ENCODE measurements at regions not wholly inside any gene's neighbourhood (a gene's known extent, or its start where the extent isn't known, plus 50 kb on each side); places are given as distances from the start of the nearest gene placed in this dataset.

DNA sequence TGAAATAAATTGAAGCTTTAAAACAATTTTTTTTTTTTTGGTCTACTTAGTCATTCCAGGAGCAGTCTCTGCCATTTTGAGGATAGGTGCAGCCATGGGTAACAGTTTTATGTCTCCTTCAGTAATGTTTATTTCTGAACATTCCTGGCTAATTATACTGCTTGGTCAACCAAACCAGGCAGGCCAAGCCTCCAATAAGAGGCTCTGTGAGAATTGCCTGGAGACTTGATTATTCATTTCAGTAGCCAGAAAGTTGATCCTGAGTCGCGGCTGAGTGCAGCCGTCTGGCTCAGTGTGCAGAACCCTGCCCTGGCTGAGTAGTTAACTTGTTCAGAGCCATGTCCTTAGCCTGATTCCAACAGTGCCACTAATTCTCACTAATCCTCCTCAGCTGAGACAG, 364.0 kb upstream of the FAT3 start:
- no peak overlapping the region for H3K18ac ChIP-seq (ENCODE audit: low read length)
- H3K56ac ChIP-seq (ENCODE audit: low read length), result no peak overlapping the region
- H3K27ac ChIP-seq (ENCODE audit: low read depth, low read length), result no peak overlapping the region
- WGBS (ENCODE audit: extremely low coverage, insufficient coverage, low lambda C conversion rate), result no CpG with 5 or more reads among the region's 3 CpGs
- no peaks in the 10 kb centered on the region for H3K27me3 ChIP-seq (ENCODE audit: insufficient read depth, low read length, poor library complexity)
- no peak overlapping the region for H4K5ac ChIP-seq (ENCODE audit: low read length)
- no peak for DNase-seq
- H3K36me3 ChIP-seq (ENCODE audit: control insufficient read depth, insufficient read depth, low read length), result no peaks in the 10 kb centered on the region
- H3K4ac ChIP-seq (ENCODE audit: low read depth, low read length), result no peak overlapping the region
- H3K4me2 ChIP-seq (ENCODE audit: low read length), result no peak overlapping the region
- no peaks in the 10 kb centered on the region for H3K79me2 ChIP-seq (ENCODE audit: control insufficient read depth, insufficient read depth, low read length)
- no peak overlapping the region for H2BK15ac ChIP-seq (replicated peaks; ENCODE audit: low read depth)
- H2BK120ac ChIP-seq (ENCODE audit: low read depth, low read length), result no peak overlapping the region
- no peaks in the 10 kb centered on the region for H3K79me1 ChIP-seq (ENCODE audit: low read length)
- no peak overlapping the region for H4K8ac ChIP-seq (ENCODE audit: low read depth, low read length)
- H3K4me3 ChIP-seq (ENCODE audit: low read length), result no peak overlapping the region
- H3K9ac ChIP-seq (ENCODE audit: low read length), result no peak overlapping the region
- no peak overlapping the region for H2AK5ac ChIP-seq (ENCODE audit: low read length)
- H3K23ac ChIP-seq (ENCODE audit: low read length), result no peak overlapping the region
- no peaks in the 10 kb centered on the region for H3K4me1 ChIP-seq (ENCODE audit: control insufficient read depth, low read depth, low read length)
- no peak overlapping the region for H2BK5ac ChIP-seq (ENCODE audit: low read length)

DNA sequence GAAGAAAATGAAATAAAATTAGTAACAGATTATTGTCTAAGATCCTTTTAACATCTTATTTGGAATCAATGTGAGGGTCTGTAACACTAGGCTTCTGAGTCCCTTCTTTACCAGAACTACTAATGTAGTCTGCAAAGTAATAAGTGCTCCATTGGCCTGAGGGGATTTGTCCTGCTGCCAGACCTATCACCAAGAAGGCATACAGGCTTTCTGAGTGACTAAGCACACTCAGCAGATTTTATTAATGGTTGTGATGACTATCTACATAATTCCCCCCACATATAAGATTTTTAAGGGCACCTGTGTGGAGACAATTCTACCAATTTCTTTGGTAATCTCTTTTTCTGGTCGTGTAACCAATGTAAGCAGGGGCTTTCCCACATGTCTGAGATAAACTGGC, 365.0 kb upstream of the FAT3 start:
- Histone ChIP-seq H3K36me3 (ENCODE audit: control insufficient read depth, insufficient read depth, low read length) (no peaks in the 10 kb centered on the region), H3K4me1 (ENCODE audit: control insufficient read depth, low read depth, low read length) (no peaks in the 10 kb centered on the region), H3K4me2 (ENCODE audit: low read length) (no peak overlapping the region), H3K79me2 (ENCODE audit: control insufficient read depth, insufficient read depth, low read length) (no peaks in the 10 kb centered on the region), H4K8ac (ENCODE audit: low read depth, low read length) (no peak overlapping the region), H3K79me1 (ENCODE audit: low read length) (no peaks in the 10 kb centered on the region), H3K4ac (ENCODE audit: low read depth, low read length) (no peak overlapping the region), H2AK5ac (ENCODE audit: low read length) (no peak overlapping the region), H3K23ac (ENCODE audit: low read length) (no peak overlapping the region), H3K56ac (ENCODE audit: low read length) (no peak overlapping the region), H3K27ac (ENCODE audit: low read depth, low read length) (no peak overlapping the region), H3K4me3 (ENCODE audit: low read length) (no peak overlapping the region), H4K5ac (ENCODE audit: low read length) (no peak overlapping the region), H3K9ac (ENCODE audit: low read length) (no peak overlapping the region), H3K27me3 (ENCODE audit: insufficient read depth, low read length, poor library complexity) (no peaks in the 10 kb centered on the region), H2BK120ac (ENCODE audit: low read depth, low read length) (no peak overlapping the region), H3K18ac (ENCODE audit: low read length) (no peak overlapping the region), H2BK15ac (replicated peaks; ENCODE audit: low read depth) (no peak overlapping the region), H2BK5ac (ENCODE audit: low read length) (no peak overlapping the region)
- no peak for DNase-seq
- no CpG with 5 or more reads among the region's 1 CpG for WGBS (ENCODE audit: extremely low coverage, insufficient coverage, low lambda C conversion rate)

DNA sequence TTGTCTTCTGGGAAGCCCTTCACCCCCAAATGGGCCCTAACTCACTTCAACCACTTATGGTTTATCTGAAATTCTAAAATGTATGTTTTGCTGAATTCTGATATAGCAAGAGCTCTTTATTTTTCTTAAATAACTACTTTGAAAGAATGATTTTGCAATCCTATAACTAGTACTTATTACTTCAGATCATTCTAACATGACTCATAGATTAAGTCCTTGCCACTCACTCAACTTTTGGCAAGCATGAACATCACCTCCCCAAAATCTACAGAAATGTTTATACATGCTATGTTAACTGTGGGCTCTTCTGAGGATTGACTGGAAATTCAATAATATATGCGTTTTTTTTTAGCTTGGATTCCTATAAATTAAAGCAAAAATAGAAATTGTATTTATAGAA, 367.4 kb upstream of the FAT3 start:
- H3K9ac ChIP-seq (ENCODE audit: low read length), result no peak overlapping the region
- H2BK5ac ChIP-seq (ENCODE audit: low read length), result no peak overlapping the region
- H3K56ac ChIP-seq (ENCODE audit: low read length), result no peak overlapping the region
- no peaks in the 10 kb centered on the region for H3K27me3 ChIP-seq (ENCODE audit: insufficient read depth, low read length, poor library complexity)
- H3K18ac ChIP-seq (ENCODE audit: low read length), result no peak overlapping the region
- no peak overlapping the region for H4K8ac ChIP-seq (ENCODE audit: low read depth, low read length)
- no peak overlapping the region for H4K5ac ChIP-seq (ENCODE audit: low read length)
- H3K23ac ChIP-seq (ENCODE audit: low read length), result no peak overlapping the region
- H2BK120ac ChIP-seq (ENCODE audit: low read depth, low read length), result no peak overlapping the region
- no peak overlapping the region for H3K4me3 ChIP-seq (ENCODE audit: low read length)
- no peak overlapping the region for H3K4me2 ChIP-seq (ENCODE audit: low read length)
- no peak overlapping the region for H3K4ac ChIP-seq (ENCODE audit: low read depth, low read length)
- WGBS (ENCODE audit: extremely low coverage, insufficient coverage, low lambda C conversion rate), result 100% methylated on average over 1 of the region's 1 CpG
- H3K79me2 ChIP-seq (ENCODE audit: control insufficient read depth, insufficient read depth, low read length), result no peaks in the 10 kb centered on the region
- H3K27ac ChIP-seq (ENCODE audit: low read depth, low read length), result no peak overlapping the region
- no peaks in the 10 kb centered on the region for H3K4me1 ChIP-seq (ENCODE audit: control insufficient read depth, low read depth, low read length)
- DNase-seq, result no peak
- H2BK15ac ChIP-seq (replicated peaks; ENCODE audit: low read depth), result no peak overlapping the region
- no peaks in the 10 kb centered on the region for H3K79me1 ChIP-seq (ENCODE audit: low read length)
- no peak overlapping the region for H2AK5ac ChIP-seq (ENCODE audit: low read length)
- H3K36me3 ChIP-seq (ENCODE audit: control insufficient read depth, insufficient read depth, low read length), result no peaks in the 10 kb centered on the region

DNA sequence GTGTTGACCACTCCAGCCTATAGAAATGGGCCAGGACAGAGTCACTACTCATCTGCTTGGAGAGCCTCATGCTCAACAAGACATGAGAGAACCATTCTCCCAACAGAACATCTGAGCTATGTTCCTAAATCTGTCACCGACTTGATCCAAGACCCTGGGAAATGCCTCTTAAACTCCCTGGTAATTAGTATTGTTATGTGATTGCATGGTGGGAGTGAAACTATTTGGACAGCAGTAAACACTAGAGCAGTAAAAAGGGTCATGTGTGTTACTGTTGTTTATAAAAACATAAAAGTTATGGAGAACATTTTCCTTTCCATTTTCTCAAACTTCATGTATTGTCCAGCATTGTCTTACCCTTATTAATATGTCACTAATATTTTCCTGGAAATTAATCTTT, 369.8 kb upstream of the FAT3 start:
- Histone ChIP-seq H4K5ac (ENCODE audit: low read length) (no peak overlapping the region), H3K4ac (ENCODE audit: low read depth, low read length) (no peak overlapping the region), H3K9ac (ENCODE audit: low read length) (no peak overlapping the region), H2AK5ac (ENCODE audit: low read length) (no peak overlapping the region), H3K23ac (ENCODE audit: low read length) (no peak overlapping the region), H2BK120ac (ENCODE audit: low read depth, low read length) (no peak overlapping the region), H4K8ac (ENCODE audit: low read depth, low read length) (no peak overlapping the region), H3K56ac (ENCODE audit: low read length) (no peak overlapping the region), H3K79me2 (ENCODE audit: control insufficient read depth, insufficient read depth, low read length) (no peaks in the 10 kb centered on the region), H3K79me1 (ENCODE audit: low read length) (no peaks in the 10 kb centered on the region), H3K18ac (ENCODE audit: low read length) (no peak overlapping the region), H2BK5ac (ENCODE audit: low read length) (no peak overlapping the region), H3K4me1 (ENCODE audit: control insufficient read depth, low read depth, low read length) (no peaks in the 10 kb centered on the region), H3K4me2 (ENCODE audit: low read length) (no peak overlapping the region), H2BK15ac (replicated peaks; ENCODE audit: low read depth) (no peak overlapping the region), H3K36me3 (ENCODE audit: control insufficient read depth, insufficient read depth, low read length) (no peaks in the 10 kb centered on the region), H3K4me3 (ENCODE audit: low read length) (no peak overlapping the region), H3K27me3 (ENCODE audit: insufficient read depth, low read length, poor library complexity) (no peaks in the 10 kb centered on the region), H3K27ac (ENCODE audit: low read depth, low read length) (no peak overlapping the region)
- WGBS (ENCODE audit: extremely low coverage, insufficient coverage, low lambda C conversion rate), result no CpG with 5 or more reads among the region's 1 CpG
- DNase-seq, result no peak

DNA sequence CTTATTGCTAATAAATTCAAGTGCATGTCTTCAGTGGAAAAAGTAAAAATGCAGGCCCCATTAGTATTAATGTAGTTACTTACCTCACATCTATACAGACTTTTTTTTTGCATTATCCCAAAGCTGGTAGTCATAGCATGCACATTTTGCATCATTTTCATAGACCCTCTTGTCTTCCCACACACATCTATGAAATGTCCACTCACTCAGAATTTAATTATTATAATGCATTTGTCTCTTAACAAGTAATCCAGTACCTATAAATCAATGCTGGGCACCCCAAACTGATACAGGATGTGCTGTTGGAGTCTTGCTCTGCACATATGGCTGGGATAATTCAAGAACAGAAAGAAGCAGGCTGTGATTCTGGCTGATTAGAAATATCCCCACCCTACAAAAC, 370.4 kb upstream of the FAT3 start:
- H2BK15ac ChIP-seq (replicated peaks; ENCODE audit: low read depth), result no peak overlapping the region
- H3K36me3 ChIP-seq (ENCODE audit: control insufficient read depth, insufficient read depth, low read length), result no peaks in the 10 kb centered on the region
- no peak overlapping the region for H4K8ac ChIP-seq (ENCODE audit: low read depth, low read length)
- no peak overlapping the region for H2AK5ac ChIP-seq (ENCODE audit: low read length)
- H2BK5ac ChIP-seq (ENCODE audit: low read length), result no peak overlapping the region
- no peak overlapping the region for H3K18ac ChIP-seq (ENCODE audit: low read length)
- no peak overlapping the region for H3K4me3 ChIP-seq (ENCODE audit: low read length)
- no peak overlapping the region for H3K27ac ChIP-seq (ENCODE audit: low read depth, low read length)
- no peak overlapping the region for H4K5ac ChIP-seq (ENCODE audit: low read length)
- H3K56ac ChIP-seq (ENCODE audit: low read length), result no peak overlapping the region
- no peaks in the 10 kb centered on the region for H3K4me1 ChIP-seq (ENCODE audit: control insufficient read depth, low read depth, low read length)
- H3K27me3 ChIP-seq (ENCODE audit: insufficient read depth, low read length, poor library complexity), result no peaks in the 10 kb centered on the region
- H3K23ac ChIP-seq (ENCODE audit: low read length), result no peak overlapping the region
- H3K4ac ChIP-seq (ENCODE audit: low read depth, low read length), result no peak overlapping the region
- no peak overlapping the region for H2BK120ac ChIP-seq (ENCODE audit: low read depth, low read length)
- DNase-seq, result no peak
- no peak overlapping the region for H3K9ac ChIP-seq (ENCODE audit: low read length)
- H3K79me1 ChIP-seq (ENCODE audit: low read length), result no peaks in the 10 kb centered on the region
- H3K79me2 ChIP-seq (ENCODE audit: control insufficient read depth, insufficient read depth, low read length), result no peaks in the 10 kb centered on the region
- H3K4me2 ChIP-seq (ENCODE audit: low read length), result no peak overlapping the region

DNA sequence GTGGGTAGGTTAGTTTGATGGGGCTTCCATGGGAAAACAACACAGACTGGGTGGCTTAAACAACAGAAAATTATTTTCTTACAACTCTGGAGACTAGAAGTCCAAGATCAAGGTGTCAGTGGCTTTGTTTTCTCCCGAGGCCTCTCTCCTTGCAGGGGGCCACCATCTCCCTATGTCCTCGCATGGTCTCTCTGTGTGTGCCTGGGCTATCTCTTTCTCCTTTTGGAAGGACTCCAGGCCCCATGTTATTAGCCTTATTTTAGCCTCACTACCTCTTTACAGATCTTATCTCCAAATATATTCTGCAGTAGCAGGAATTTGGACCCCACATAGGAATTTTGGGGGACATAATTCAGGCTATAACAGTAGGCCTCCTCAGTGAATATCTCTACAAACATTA, 372.7 kb upstream of the FAT3 start:
- Histone ChIP-seq H2BK5ac (ENCODE audit: low read length) (no peak overlapping the region), H3K18ac (ENCODE audit: low read length) (no peak overlapping the region), H3K4me2 (ENCODE audit: low read length) (no peak overlapping the region), H3K27ac (ENCODE audit: low read depth, low read length) (no peak overlapping the region), H3K79me1 (ENCODE audit: low read length) (no peaks in the 10 kb centered on the region), H2BK120ac (ENCODE audit: low read depth, low read length) (no peak overlapping the region), H3K4me1 (ENCODE audit: control insufficient read depth, low read depth, low read length) (no peaks in the 10 kb centered on the region), H2AK5ac (ENCODE audit: low read length) (no peak overlapping the region), H4K5ac (ENCODE audit: low read length) (no peak overlapping the region), H2BK15ac (replicated peaks; ENCODE audit: low read depth) (no peak overlapping the region), H3K27me3 (ENCODE audit: insufficient read depth, low read length, poor library complexity) (no peaks in the 10 kb centered on the region), H3K36me3 (ENCODE audit: control insufficient read depth, insufficient read depth, low read length) (no peaks in the 10 kb centered on the region), H3K56ac (ENCODE audit: low read length) (no peak overlapping the region), H4K8ac (ENCODE audit: low read depth, low read length) (no peak overlapping the region), H3K4ac (ENCODE audit: low read depth, low read length) (no peak overlapping the region), H3K4me3 (ENCODE audit: low read length) (no peak overlapping the region), H3K9ac (ENCODE audit: low read length) (no peak overlapping the region), H3K23ac (ENCODE audit: low read length) (no peak overlapping the region), H3K79me2 (ENCODE audit: control insufficient read depth, insufficient read depth, low read length) (no peaks in the 10 kb centered on the region)
- DNase-seq, result no peak
- no CpG with 5 or more reads among the region's 2 CpGs for WGBS (ENCODE audit: extremely low coverage, insufficient coverage, low lambda C conversion rate)

Data from mesendoderm (in vitro differentiated cells).